ENCODE measurements at regions not wholly inside any gene's neighbourhood (a gene's known extent, or its start where the extent isn't known, plus 50 kb on each side); places are given as distances from the start of the nearest gene placed in this dataset.
"Not testable (repeated sequence)": the region's sequence is repeated elsewhere in the genome, so short reads cannot be mapped to it uniquely, and the experiment has no call there.

GRCh38 chr15:84120903-84121302, 114.7 kb upstream of the GOLGA6L4 start:
- TF ChIP-seq CTCF, EP300, POLR2A (IDR thresholded peaks at IDR 0.05): not testable (repeated sequence)

Measured in ovary (tissue), 3 donors.